Germinal center (tissue), 1 donor: ENCODE measurements at regions not wholly inside any gene's neighbourhood (a gene's known extent, or its start where the extent isn't known, plus 50 kb on each side); places are given as distances from the start of the nearest gene placed in this dataset.

Source experiments
- DNase-seq: peaks from one replicate; pipeline ENCODE4 v3.0.0; 2012; ENCODE audit warnings: mixed read lengths, low spot score

DNA sequence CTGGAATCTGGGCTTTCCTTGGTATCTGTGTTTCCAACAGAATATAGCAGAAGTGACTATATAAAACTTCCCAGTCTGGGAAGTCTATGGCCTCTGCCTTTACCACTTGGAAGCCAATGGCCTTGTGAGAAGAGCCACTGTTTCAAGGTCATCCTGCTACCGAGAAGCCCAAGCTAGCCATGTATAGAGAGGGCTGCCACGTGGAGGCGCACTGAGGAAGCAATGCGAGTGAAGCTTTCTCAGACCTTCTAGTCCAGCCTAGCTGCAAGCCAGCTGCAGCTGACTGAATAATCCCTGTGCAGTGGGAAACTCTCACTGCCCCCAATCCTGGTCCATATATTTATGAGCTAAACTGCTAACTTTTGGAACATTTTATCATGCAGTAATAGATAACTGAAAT is 661.8 kb upstream of the RIOK2 start:
- no peak for DNase-seq

DNA sequence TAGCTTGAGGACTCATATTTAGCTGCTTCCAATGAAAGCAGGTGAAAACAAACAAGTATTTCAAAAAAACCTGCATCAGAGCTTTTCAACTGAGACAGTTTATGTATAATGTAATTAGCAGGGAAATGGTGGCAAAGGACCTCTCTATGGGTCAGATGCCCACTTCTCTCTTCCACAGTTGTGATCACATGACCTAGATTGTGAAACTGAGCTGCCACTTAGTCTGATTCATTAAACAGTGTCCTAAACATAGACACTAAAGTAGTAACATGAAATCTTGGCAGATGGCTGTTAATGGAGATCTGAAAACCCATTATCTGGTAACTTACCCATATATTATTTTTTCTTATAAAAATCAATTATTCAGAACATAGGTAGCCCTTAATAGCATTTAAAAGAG is 663.6 kb upstream of the RIOK2 start:
- no peak for DNase-seq

DNA sequence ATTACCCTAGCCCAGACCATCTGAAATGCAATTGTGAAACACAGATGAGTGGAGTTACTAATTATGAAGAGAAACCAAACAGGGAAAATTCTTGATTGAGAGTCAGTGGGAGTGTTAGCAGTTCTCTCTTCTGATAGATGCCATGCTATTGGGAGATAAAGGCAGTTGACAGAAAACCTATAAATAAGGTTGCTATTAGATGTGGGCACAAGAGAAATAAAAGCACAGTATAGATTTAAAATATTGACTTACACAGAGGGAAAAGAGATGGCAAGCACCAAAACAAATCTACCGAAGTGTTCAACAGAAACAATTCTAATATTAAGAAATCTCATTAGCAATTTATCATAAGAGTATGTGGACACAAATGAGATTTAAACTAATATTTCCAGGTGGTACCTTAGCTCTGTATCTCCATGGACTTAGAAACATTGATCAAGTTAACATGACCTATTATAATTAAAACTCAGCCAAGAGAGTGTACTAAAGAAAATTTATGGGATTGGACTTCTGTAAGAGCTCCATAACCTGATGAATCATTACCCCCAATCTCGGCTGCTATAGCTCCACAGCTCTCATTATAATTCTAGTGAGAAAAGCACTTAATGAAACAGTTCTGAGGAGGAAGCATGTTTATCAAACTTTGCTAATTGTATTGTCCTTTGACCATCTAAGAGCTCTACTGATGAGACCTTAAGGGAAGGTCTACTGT is 665.0 kb upstream of the RIOK2 start:
- DNase-seq = no peak

DNA sequence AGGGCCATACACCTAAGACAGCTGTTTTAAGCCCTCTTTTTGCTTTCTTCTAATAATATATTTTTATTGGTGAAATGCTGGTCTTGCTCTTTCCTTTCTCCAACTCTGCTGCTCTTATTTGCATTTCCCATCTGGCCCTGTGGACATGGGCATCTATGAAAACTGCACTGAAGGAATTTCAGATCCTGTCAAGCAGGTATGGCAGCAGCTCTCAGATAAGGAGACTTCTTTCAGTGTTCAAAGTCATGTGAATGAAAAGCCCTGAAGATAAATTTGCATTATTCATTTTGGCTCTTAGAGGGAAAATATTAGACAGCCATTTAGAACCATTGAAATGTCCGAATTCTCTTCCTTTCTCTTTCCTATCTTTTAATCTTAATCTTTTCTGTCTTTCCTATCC is 668.0 kb upstream of the RIOK2 start:
- no peak for DNase-seq

DNA sequence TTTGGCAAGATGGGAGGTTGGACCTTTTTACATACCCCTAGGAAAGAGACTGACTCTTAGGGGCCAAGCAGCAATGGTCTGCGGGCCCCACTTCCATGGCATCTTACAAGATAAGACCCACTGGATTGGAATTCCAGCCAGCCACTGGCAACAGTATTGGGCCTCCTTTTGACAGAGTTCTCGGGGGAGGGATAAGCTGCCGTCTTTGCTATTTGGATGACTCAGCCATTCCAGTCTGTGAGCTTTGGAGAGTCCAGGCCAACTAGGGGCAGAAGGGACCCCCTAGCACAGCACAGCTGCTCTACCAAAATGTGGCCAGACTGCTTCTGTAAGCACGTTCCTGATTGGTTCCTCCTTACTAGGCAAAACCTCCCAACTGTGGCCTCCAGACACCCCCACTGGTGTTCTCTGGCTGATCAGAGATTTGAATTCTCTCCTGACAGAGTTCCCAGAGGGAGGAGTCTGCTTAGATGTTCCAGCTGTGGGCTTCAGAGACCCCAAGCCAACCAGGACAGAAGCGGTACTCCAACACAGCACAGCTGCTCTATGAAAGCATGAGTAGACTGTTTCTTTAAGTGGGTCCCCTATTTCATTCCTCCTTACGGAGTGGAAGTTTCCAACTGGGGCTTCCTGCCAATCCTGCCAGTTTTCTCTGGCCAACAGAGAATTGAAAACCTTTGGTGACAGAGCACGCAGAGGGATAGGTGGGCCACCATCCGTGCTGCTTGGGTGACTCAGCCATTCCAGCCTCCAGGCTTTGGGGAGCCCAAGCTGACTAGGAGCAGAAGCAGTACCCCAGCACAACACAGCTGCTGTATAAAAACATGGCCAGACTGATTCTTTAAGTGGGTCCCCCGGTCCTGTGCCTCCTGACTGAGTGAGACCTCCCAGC is 672.1 kb upstream of the RIOK2 start:
- no peak for DNase-seq

DNA sequence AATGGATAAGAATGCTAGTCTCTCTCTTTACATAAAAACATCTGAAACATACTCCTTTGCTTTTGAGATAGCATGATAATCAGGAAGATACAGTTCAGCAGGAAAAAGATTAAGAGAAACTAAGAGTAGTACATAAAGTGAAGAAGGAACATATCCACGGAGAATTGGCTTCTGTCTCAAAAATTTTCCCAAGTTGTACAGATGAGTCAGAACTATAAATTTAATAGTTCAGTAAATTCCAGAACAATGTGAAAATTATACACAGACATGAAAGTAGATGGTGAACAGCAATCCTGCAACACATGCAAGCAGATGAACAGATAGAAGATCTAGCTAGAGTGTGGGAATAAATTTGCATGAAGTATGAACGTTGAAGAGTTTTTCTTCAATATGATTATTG is 691.4 kb upstream of the RIOK2 start:
- no peak for DNase-seq

DNA sequence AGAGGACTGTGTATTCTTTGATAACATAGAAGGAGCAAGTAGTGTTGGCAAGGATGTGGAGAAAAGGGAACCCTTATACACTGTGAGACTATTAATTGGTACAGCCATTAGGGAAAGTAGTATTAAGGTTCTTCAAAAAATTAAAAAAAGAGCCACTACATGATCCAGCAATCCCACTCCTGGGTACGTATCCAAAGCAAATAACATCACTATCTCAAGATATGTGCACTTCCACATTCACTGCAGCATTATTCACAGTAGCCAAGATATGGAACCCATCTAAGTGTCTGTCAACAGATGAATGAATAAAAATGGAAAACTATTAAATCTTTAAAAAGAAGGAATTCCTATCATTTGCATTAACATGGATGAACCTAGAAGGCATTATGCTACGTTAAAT is 693.2 kb upstream of the RIOK2 start:
- DNase-seq = no peak

DNA sequence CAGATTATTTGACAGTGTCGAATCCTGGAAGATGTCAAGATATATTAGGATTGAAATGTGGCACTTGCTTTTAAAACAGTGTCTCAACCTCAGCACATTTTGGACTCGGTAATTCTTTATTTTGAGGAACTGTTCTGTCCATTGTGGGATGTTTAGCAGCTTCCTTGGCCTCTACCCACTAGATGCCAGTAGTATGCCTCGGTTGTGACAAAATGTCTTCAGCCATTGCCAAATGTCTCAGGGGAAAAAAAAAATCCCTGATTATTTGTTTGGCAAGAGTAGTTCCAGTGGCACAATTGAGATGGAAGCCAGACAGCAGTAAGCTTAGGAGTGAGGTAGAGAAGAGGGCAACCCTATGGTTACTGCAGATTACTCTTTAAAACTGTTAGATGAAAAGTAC is 694.5 kb upstream of the RIOK2 start:
- DNase-seq = no peak

DNA sequence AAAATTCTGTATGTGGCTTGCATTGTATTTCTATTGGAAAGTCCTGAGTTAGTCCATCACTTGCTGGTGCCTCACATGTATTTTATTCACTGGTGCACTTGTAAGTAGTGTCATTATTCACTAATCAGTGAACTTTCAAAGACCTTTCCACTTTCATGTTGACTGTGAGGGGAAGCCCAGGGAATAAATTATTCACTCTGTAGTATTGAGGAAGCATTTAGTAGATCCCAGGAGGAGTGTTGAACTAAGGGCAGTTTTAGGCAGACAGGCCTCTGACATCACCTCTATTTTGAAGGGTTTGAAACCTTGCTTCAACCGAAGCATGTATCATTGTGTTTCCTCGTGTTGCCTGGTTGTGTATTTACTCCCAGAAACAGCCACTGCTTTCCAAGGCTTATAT is 705.4 kb upstream of the RIOK2 start:
- DNase-seq = no peak

DNA sequence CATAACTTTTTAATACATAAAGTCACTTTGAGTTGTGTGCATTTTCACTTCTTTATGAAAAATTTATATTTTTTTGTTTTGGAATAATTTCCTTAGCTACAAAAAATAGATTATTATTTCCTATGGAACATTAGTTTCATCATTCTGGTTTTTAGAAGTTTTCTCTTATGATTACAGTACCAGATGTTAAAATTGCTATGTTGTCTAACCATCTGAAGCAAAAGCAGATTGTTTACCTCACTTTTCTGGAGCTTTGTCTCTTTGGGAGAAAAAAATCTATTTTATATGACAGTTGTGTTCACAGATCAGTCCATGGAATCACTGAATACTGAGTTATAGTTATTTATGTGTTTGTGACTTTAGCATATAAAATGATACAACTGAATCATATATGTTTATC is 708.9 kb upstream of the RIOK2 start:
- DNase-seq = no peak

DNA sequence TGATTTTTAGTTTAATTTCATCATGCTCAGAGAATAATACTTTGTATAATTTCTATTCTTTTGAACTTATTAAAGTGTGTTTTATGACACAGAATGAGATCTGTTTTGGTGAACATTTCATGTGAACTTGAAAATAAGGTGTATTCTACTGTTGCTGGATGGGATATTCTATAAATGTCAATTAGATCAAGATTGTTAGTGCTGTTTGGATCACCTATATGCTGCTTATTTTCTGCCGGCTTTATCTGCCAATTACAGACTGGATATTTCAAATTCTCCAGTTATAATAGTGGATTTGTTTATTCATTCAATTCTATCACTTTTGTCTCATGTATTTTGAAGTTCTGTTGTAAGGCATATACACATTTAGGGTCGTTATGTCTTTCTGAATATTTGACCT is 720.7 kb upstream of the RIOK2 start:
- DNase-seq = no peak

DNA sequence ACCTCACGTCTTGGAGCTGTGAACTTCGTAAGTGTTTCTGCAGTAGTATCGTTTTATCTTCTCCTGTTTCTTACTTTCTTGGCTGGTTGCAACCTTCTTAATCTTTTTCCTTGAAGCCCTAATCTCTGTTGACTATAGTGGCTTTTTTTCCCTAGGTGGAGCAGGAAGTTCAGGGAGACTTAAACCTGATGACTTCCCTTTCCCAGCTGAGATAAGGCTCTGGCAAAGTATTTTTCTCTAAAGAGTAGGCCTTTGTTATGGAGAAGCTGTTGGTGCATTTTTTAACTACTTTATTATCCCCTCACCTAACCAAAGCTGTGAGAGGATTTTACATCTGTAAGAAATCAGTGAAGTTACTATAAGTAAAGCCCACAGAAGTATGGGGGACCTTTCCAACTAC is 723.1 kb upstream of the RIOK2 start:
- no peak for DNase-seq

DNA sequence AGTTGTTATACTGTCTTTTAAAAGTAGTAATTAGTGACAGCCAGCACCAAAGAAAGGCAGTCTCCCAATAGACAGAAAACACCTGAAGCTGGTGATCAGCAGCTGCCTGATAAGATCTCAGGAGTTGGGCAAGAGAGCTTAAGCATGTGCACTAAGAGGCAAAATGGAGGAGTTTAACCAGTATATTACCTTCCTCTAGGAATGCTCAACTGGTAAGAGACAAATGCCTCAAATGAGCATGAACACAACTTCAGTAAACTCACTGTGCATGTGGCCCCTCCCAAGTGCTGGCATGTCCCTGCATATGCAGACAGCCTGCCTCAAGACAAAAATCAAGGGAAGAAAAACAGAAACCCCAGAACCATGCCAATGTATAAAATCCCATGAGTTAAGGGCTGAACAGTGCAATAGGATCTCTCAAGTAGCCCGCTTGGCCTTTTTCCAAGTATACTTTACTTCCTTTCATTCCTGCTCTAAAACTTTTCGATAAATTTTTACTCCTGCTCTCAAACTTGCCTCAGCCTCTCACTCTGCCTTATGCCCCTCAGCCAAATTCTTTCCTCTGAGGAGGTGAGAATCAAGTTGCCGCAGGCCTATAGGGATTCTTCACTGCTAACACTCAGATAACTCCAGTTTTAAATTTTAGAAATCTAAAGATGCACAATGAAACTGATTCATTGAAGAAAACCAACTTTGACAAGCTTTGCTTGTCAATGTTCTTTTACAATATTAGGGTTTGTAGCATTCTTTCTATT is 724.8 kb upstream of the RIOK2 start:
- DNase-seq = no peak

DNA sequence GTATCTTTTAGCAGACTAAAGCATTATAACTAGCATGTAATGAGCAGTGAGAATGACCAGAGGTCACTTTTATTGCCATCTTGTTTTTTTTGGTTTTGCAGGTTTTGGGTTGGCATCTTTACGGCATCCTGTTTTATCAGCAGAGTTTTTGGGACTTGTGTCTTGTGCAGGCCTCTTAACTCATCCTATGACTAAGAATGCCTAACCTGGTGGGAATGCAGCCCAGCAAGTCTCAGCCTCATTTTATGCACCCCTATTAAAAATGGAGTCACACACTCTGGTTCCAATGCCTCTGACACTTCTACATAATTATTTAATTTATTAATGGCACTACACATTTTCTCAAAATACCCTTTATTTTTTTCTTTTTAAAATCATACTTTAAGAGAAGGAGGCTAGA is 726.5 kb upstream of the RIOK2 start:
- no peak for DNase-seq

DNA sequence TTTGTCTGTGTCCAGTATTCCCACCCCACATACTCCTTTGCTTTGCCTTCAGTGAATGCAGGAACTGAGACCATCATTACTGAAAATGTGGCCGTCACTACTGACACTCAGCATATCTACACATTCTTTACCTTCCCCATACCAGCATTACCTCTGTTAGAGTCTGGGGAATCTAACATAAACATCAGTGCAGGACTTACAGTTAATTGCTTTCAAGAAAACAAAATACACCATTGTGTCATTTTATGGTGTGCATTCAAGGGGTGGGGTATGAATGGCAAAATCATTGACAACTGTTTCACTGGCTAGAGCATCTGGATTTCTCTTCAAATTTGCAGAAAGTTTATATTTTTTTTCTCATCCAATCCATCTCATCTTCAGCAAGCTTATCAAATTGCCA is 731.4 kb upstream of the RIOK2 start:
- DNase-seq = no peak

DNA sequence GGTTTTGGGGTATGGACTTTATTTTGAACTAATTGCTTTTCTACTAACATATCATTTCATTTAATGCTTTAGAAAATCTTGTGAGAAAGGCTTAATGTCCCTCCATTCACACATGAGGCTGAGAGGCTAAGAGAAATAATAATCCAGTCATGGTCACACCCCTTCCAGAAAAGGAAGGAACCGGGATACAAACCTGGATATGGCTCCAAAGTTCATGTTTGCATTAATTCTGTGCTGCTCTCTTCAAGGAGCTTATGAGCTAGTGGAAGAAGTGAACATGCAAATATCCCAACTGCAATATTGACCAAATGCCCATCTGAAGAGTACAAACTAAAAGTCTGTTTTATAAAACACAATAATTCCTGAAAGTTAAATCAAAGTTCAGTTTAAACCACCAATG is 732.1 kb upstream of the RIOK2 start:
- DNase-seq = no peak

DNA sequence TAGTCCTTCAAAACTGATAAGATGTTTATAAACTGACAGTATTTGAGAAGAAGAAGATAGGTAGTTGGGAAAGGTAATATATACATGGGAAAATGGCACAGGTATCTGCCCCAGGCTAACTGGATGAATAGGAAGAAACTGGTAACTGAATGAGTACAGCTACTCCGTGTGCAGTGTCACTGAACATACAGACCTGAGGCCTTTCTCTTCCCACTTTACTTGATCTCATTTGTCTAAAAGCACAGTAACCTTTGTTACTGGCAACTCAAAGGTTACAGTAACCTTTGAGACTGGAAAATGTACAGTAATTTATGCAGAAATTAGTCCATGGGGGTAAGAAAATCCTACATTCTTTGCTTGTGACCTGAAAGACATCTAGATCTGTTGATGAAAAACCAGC is 735.0 kb upstream of the RIOK2 start:
- DNase-seq = no peak

DNA sequence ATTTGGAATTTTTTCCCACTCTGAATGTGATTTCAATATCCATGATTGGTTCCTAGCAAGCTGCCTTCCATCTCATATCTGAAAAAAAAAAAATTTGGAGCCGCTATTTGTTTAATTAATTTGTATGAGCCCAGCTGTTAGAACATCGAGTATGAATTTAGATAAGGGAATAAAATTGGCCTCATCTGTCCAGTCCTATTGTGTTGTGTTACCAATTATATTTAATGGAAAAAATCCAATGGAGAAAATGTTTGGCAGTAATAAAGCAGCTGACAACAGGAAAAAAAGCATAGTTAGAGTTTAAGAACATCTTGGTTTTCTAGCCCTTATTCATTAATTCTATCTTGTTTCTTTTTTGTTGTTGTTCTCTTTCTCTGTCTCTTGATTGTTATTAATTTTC is 735.6 kb upstream of the RIOK2 start:
- no peak for DNase-seq

DNA sequence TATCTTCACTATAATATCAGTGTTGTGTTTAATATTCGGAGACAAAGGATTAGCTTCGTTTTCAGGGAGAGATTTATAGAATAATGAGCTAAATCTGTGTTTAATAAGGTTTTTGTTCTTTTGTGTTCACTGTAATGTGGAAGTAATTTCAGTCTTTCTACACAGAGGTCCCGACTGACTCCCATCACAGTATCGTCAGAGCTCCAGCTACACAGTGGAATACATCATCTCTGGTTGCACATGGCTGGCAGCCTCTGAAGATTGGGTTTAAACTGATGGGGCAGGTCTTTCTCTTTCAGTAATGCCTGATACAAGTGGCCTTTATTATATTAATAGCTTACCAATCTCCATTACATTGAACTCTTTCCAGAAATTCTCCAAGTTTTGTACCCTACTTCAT is 736.7 kb upstream of the RIOK2 start:
- no peak for DNase-seq

DNA sequence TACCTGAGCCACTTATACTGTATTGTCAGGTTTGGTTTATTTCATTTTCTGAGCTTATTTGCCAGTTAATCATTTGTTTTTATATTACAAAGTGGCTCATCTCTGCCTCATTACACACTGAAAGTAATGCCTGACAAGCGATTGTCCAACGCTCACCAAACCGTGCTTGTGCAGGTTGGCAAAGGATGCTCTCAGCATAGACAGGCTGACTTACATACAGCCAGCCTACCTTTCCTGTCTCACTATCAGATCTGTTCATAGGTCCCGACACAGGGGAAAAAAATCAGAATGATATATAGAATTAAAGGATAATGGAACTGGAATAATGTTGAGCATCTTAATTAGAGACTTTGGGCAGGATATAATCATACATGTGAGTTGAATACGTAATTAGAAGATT is 739.7 kb upstream of the RIOK2 start:
- no peak for DNase-seq

DNA sequence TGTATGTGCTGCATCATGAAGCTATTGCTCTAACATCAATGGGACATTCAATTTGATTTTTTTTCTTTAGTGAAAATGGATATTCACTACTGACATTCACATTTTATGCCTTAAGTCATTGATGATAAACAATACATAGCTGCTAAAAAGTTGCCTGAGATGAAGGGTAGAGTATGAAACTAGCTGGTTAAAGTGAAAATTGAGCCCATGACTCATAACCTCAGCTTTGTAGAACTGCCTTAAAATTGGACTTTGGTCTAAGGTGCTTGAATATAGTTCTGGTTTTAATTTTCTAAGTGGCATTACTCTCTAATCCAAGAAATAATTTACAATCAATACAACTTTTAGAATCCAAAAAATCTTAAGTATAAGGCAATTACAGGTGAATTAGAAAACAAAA is 740.4 kb upstream of the RIOK2 start:
- no peak for DNase-seq

DNA sequence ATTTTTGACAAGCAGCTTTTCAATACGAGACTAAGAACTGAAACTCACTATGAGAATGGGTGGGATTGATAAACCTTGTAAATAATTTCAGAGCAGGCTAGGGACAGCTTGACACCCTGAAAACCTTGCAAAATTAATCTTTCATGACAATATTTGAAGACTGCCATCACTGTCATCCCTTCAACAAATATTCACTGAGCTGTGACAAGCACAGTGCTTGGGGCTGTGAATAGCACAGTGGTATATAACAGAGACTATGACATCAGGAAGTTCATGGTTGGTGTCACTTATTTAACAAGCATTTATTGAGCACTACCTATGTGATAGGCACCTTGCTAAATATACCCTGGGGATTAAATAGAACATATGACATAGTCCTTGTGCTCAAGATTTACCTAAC is 741.0 kb upstream of the RIOK2 start:
- no peak for DNase-seq

DNA sequence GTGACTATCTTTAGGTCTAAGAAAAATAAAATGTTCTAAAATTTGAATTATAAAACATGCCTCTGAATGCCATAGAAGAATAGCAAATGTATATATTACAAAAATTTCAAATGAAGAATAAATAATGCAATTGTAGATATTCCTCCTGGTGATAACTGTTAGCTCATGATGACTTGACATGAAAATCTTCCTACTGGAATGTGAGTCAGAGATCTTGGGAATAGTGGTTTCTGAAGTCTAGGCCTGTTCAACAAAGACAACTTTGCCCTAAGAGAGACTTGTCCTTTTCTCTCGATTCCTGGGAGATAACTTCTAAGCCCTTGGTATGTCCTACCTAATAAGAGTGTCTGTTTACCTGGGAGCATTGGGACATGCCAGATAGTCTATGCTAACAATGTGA is 746.3 kb upstream of the RIOK2 start:
- DNase-seq = no peak
